ENCODE measurements at regions not wholly inside any gene's neighbourhood (a gene's known extent, or its start where the extent isn't known, plus 50 kb on each side); places are given as distances from the start of the nearest gene placed in this dataset.

DNA sequence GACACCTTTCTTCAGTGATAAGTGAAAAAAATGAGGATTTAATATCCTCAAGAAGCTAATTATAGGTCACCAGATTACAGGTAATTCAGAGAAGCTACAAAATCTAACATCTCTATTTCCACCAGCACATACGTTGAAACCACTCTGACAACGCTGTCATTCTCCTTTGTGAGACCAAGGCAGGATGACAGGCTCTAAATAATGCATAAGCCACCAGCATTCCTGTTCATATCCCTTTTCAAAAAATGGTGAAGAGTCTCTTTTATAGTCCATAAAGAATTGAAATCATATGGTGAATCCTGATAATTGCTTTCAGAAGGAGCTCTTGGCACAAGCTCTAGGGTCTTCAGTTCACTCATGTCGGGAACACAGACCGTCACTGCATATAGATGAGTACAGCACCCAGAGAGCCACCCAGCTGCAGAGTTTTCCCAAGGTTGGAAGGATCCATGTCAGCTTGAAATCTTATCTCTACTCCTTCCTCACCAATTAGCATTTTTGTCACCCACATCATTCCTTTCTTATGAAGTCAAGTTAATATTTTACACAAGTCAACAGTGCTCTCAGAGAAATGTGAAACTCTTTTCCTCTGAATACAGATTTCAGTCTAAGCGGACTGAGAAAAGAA lies 431.4 kb downstream of the TBC1D4 start:
- Histone ChIP-seq H3K79me2 (ENCODE audit: insufficient read depth, low read length) (no peaks in the 10 kb centered on the region), H3K27ac (ENCODE audit: extremely low read length, insufficient read depth, low read length) (no peak overlapping the region), H3K4me2 (ENCODE audit: low read depth, low read length) (no peak overlapping the region), H3K4me3 (replicated peaks in 1 of 3; ENCODE audit: insufficient read depth in 1 of 3, low read depth in 2 of 3, low read length in 3 of 3) (no peak overlapping the region), H2AFZ (ENCODE audit: low read length) (no peak overlapping the region), H3K27me3 (ENCODE audit: control insufficient read depth in 1 of 2, insufficient read depth in 2 of 2, low read length in 2 of 2) (no peaks in the 10 kb centered on the region; a peak in 1 of 5 replicates), H3K36me3 (replicated peaks in 1 of 2; ENCODE audit: control insufficient read depth in 1 of 2, insufficient read depth in 2 of 2, low read length in 2 of 2) (no peaks in the 10 kb centered on the region), H3K9me3 (ENCODE audit: low read length) (no peaks in the 10 kb centered on the region), H3K9ac (ENCODE audit: insufficient read depth, low read depth, low read length) (no peak overlapping the region), H3K4me1 (ENCODE audit: insufficient read depth, low read length) (no peaks in the 10 kb centered on the region), H4K20me1 (ENCODE audit: insufficient read depth, low read length) (no peaks in the 10 kb centered on the region)
- FAIRE-seq = no peak
- no TSS peak for BruUV-seq (replicated peaks)
- ChIA-PET CTCF (ENCODE audit: low intra/inter-chr PET ratio, low total read pairs) (no interaction called here), POLR2A (no interaction called here)
- 3% methylated on average over 5 of the region's 5 CpGs for WGBS (ENCODE audit: low lambda C conversion rate)
- intact Hi-C loops (cut with micrococcal nuclease; ENCODE audit: unreplicated experiment) = no loop called here
- no peak for ATAC-seq
- in situ Hi-C loops (cut with HindIII; ENCODE audit: extremely low pct_ligation_motif_present, low pct_unique_long_range_greater_than_20kb) = no loop called here
- no peak for DNase-seq (ENCODE audit: low spot score)
- no peak for TF ChIP-seq NCOA5 (CRISPR knock-in tag; IDR thresholded peaks at IDR 0.05)
- TF ChIP-seq, protein P1, sequence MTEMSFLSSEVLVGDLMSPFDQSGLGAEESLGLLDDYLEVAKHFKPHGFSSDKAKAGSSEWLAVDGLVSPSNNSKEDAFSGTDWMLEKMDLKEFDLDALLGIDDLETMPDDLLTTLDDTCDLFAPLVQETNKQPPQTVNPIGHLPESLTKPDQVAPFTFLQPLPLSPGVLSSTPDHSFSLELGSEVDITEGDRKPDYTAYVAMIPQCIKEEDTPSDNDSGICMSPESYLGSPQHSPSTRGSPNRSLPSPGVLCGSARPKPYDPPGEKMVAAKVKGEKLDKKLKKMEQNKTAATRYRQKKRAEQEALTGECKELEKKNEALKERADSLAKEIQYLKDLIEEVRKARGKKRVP (CRISPR knock-in tag; IDR thresholded peaks at IDR 0.05) = no peak
- TF ChIP-seq MXD4 (CRISPR knock-in tag; IDR thresholded peaks at IDR 0.05) = no peak
- no peak for TF ChIP-seq SP2 (CRISPR knock-in tag; IDR thresholded peaks at IDR 0.05)
- TF ChIP-seq REL (CRISPR knock-in tag; conservative IDR thresholded peaks at IDR 0.05) = no peak
- TF ChIP-seq, protein P2, sequence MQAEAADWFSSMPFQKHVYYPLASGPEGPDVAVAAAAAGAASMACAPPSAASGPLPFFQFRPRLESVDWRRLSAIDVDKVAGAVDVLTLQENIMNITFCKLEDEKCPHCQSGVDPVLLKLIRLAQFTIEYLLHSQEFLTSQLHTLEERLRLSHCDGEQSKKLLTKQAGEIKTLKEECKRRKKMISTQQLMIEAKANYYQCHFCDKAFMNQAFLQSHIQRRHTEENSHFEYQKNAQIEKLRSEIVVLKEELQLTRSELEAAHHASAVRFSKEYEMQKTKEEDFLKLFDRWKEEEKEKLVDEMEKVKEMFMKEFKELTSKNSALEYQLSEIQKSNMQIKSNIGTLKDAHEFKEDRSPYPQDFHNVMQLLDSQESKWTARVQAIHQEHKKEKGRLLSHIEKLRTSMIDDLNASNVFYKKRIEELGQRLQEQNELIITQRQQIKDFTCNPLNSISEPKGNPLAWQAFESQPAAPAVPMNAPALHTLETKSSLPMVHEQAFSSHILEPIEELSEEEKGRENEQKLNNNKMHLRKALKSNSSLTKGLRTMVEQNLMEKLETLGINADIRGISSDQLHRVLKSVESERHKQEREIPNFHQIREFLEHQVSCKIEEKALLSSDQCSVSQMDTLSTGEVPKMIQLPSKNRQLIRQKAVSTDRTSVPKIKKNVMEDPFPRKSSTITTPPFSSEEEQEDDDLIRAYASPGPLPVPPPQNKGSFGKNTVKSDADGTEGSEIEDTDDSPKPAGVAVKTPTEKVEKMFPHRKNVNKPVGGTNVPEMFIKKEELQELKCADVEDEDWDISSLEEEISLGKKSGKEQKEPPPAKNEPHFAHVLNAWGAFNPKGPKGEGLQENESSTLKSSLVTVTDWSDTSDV (CRISPR knock-in tag; IDR thresholded peaks at IDR 0.05) = no peak
- TF ChIP-seq ZFP37 (CRISPR knock-in tag; IDR thresholded peaks at IDR 0.05; ENCODE audit: borderline replicate concordance) = no peak
- no peak for TF ChIP-seq RFX3 (CRISPR knock-in tag; IDR thresholded peaks at IDR 0.05)
- TF ChIP-seq ZNF17 (CRISPR knock-in tag; IDR thresholded peaks at IDR 0.05) = no peak
